Islet precursor cell (in vitro differentiated cells): ENCODE measurements at regions not wholly inside any gene's neighbourhood (a gene's known extent, or its start where the extent isn't known, plus 50 kb on each side); places are given as distances from the start of the nearest gene placed in this dataset.

ENCODE experiments used
- DNase-seq: peaks from one replicate; pipeline ENCODE4 v3.0.0-alpha.2; 2018

- DNase-seq: no peak
Measured at GRCh38 chr2:163259489-163259888, 420.9 kb upstream of the KCNH7 start.

DNA sequence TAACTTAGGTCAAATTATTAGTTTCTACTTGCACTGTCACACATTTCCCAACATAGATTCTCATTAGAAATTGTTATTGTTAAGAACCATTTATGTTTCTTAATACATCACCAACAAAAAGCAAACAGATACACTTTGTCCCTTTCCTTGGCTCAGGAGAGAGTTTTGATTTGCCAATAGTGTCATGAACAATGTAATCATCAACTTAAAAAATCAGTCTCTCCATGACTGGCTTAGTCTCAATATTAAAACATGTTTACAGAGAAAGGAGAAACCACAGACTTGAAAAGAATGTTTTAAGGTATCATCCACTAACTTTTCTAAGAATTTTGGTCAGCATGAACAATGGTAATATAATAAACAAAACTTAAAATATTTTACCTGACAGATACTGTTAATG, 416.5 kb upstream of the KCNH7 start:
- DNase-seq: no peak

- no peak for DNase-seq
Measured at GRCh38 chr2:163253621-163254285, 415.2 kb upstream of the KCNH7 start.

DNA sequence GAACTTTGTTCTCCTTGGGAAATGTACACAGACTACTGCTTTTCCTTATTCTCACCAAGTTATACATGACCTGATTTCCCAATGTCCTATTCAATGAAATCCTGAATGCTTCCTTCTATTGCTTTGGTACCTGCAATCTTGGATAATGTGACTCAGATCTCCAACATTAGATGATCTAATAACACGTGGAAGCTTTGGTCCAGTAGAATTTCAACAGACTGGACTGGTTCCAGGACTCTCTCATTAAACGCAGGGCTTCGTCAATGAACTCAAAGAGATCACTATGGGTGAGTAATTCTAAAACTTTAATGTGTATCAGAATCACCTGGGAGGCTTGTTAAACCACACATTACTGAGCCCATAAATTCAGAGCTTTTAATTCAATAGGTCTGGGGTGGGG, 413.6 kb upstream of the KCNH7 start:
- no peak for DNase-seq

- DNase-seq: no peak
Measured at GRCh38 chr2:163248376-163249253, 410.0 kb upstream of the KCNH7 start.

DNA sequence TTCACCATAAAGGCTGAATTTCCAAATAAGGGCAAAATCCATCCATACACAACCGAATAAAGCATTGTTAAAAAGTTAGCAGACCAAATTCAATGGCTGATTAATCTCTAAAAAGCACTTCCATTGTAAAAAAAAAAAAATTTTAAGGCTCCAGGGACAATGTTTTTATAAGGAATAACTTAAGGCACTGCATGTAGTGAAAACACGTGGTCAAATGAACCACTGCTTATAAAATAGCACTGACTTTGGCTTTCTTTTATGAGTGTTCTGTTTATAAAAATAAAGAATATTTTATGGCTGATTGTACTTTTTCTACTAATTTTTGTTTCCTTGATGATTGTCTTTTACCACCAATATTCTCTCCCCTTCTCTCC, 409.3 kb upstream of the KCNH7 start:
- no peak for DNase-seq

DNA sequence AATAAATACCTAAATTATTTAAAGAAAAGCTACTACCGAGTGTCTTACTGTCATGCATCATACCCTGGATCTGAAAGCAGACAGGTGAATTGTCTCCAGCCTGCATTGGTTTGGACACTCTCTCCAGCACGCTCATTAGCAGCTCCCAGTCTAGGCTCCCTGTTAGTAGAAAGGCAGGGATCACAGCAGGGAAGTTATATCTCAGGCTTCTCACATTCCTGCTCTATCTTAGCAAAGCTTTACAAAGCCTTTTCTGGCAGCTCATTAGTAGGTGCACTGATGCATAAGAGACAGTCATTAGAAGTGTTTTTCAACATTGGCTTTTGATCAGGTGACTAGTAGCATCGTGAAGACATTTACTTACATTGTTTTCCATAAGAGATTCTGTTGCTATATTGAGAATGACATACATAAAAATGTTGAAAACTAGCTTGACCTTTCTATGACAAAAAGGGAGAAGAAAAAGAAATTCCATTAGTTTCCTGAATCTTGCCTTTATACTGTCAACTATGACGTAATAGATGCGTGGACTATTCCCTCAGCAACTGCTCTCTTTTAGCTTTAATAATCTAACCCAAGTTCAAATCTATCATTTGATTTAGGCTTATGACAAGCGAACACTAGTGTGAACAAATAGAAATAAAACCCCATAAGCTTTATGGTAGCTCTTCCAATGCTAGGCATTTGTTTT, 408.7 kb upstream of the KCNH7 start:
- no peak for DNase-seq

DNA sequence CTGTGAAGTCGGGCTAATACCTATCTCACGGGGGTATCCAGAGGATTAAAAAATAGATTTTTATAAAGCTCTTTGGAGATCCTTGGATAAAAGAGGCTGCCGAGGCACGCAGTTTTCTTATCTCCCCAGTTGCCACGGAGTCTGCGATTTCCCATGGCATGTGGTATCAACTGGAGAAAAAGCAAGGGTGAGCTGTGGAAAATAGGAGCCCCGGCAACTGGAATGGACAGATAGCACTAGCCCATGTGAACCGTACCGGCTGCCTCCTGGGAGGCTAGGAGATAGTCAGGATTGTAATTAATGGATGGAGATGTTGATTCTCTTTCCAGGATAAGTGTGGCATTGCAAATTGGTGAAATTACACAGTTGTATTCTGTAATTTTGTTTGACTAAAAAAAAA, 407.6 kb upstream of the KCNH7 start:
- DNase-seq: no peak

GRCh38 chr2:163236553-163236952, 398.0 kb upstream of the KCNH7 start:
- no peak for DNase-seq

DNA sequence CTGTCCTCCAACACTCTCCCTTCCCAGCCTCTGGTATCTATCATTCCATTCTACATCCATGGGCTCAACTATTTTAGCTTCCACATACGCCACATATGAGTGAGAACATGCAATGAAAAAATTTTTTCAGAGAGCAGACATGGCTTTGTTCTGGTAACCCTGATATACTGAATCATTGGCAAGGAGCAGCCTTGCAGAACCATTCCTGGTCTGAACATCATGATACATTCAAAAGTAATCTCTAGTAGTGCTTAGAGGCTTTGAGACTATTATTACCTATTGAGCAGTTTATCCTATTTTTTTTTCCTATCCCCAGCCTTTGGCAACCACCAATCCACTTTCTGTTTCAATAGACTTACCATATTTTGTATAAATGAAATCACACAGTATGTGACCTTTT, 393.1 kb upstream of the KCNH7 start:
- no peak for DNase-seq

GRCh38 chr2:163213661-163214081, 375.1 kb upstream of the KCNH7 start:
- DNase-seq: no peak

GRCh38 chr2:163210430-163210918, 371.9 kb upstream of the KCNH7 start:
- no peak for DNase-seq

DNA sequence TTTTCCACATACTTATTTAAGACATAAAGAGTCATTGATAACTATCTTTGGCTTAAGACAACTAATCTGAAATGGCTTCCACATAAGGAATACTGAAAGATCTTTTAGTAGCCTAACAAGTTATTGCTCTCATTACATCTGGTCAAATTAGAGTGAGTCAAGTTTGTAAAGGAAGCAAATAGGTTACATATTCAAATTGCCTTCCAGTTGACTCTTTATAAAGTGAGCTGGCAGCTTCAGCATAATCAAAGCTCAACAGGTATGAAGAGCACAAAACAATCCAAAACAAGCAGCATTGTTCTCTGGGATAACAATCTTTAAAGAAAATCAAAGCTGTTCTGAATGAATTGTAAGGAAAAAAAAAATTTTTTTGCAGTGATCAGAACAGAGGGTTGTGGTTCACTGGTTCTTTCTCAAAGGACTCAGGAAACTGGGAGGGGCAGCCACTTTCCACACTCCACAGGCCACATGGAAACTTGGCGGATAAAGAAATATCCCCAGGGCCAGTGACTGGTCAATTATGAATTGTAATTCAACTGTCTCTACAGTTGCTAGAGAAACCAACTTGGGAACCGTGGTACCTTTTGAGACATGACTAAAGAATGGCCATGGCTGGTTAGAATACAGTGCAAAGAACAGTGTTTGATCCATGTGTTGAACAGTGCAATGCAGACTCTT, 369.3 kb upstream of the KCNH7 start:
- DNase-seq: no peak

GRCh38 chr2:163205589-163206254, 367.2 kb upstream of the KCNH7 start:
- no peak for DNase-seq

GRCh38 chr2:163200741-163201140, 362.2 kb upstream of the KCNH7 start:
- no peak for DNase-seq

DNA sequence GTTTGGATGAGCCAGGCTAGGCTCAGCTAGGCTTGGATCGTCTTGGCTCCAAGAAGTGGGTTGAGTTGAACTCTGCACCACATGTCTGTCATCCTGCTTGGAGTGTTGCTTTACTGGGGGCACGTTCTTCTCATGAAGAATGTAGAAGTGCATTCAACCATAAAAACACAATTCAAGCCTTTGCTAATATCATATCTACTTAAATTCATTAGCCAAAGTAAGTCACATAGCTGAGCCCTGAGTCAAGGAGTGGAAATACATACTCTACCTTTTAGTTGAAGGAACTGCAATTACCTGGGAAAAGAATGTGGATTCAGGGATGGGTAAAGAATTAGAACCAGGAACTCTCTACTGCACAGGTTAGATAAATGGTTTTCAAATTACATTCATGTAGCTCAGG, 360.4 kb upstream of the KCNH7 start:
- DNase-seq: no peak

DNA sequence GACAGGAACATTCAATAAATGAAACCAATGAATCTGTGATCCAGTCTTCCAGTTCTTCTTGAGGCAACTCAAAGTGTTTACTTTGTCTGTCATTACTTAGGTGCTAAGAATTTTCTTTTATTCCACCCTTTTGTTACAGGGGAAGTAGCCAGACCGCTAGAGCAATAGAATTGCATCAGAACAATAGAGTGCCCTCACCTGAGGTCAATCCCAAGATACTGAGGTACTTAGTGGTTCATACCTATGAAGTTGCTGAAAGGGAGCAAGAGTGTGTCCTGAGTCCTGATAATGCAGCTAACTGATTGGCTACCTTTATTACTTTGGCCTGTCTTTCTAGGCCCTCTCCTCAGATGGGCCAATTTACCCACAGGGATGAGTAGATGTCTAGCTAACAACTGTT, 359.4 kb upstream of the KCNH7 start:
- no peak for DNase-seq

DNA sequence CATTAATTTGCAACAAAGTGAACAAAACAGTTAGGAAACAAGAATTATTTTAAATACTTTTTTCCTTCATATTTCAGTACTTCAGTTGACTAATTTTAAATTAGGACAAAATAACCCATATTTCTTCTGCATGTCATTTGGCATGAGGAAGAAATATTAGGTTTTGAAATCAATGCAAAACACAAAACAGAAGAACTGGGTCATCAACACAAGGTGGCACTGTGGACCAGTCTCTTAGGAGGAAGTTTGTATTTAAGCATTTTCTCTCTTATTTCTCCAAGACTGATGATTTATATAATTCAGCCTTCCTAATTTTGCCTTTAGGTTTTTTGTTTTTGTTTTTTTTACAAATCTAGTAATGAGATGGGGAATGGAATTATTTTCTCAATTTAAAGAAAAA, 352.8 kb upstream of the KCNH7 start:
- DNase-seq: no peak

- no peak for DNase-seq
Measured at GRCh38 chr2:163187995-163188655, 349.6 kb upstream of the KCNH7 start.

- no peak for DNase-seq
Measured at GRCh38 chr2:163187119-163187518, 348.6 kb upstream of the KCNH7 start.

DNA sequence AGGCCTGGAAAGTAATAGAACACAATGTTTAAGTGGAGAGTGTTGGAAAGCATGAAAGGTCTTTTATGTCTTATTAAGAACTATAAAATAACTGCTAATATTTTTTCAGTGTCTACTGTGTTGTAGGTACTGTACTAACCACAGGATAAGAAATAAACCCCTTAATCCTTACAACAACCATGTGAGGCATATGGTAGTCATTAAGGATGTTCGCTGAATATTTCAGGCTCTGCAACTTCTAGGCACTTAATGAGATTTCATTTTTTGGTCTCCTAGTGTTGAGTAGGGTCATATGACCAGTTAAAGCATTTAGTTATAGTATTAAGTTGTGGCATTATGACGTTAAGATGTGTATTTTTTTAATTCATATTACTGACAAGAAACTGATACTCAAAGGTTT, 346.6 kb upstream of the KCNH7 start:
- DNase-seq: no peak

DNA sequence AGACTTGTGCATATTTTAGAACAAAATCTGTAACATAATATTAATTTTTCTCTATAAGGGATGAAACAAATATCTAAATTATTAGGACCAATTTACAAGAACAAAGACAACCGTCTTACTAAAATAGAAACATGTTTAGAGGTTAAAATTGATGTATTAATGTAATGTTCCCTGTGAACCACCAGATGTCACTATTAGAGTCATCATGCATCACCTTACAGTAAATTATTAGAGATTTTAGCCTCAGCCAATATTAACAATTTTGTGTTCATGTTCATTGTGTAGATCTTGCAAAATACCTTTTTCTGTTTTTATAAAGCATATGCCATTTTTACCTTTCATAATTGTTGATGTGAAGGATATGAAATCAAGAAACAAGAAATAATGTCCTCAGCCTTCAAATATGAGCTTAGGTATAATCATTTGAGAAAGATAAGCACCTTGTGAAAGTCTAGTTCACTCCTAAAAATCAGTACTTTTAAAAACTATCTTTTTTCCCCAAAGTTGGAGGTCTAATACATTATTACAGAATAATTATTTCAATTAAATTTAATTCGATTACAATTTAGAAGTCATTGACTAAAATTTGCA, 344.3 kb upstream of the KCNH7 start:
- DNase-seq: no peak
